IPS-NIHi7 (cell line): ENCODE measurements at regions not wholly inside any gene's neighbourhood (a gene's known extent, or its start where the extent isn't known, plus 50 kb on each side); places are given as distances from the start of the nearest gene placed in this dataset.
"Not testable (repeated sequence)": the region's sequence is repeated elsewhere in the genome, so short reads cannot be mapped to it uniquely, and the experiment has no call there.

ENCODE experiments used
- DNase-seq: peaks from one replicate; pipeline ENCODE4 v3.0.0; 2012; ENCODE audit warnings: mixed read lengths; ENCODE audit errors: extremely low spot score

GRCh38 chr4:49227941-49228340 lies 241.9 kb downstream of the CWH43 start:
- not testable (repeated sequence) for DNase-seq

- DNase-seq, result not testable (repeated sequence)
These were observed 243.2 kb downstream of the CWH43 start for GRCh38 chr4:49229243-49229642.

GRCh38 chr4:49229713-49230112 lies 243.6 kb downstream of the CWH43 start:
- not testable (repeated sequence) for DNase-seq

GRCh38 chr4:49233346-49233745 lies 247.3 kb downstream of the CWH43 start:
- DNase-seq, result not testable (repeated sequence)

- not testable (repeated sequence) for DNase-seq
These were observed 247.7 kb downstream of the CWH43 start for GRCh38 chr4:49233749-49234148.

GRCh38 chr4:49234382-49234781 lies 248.3 kb downstream of the CWH43 start:
- DNase-seq, result not testable (repeated sequence)

GRCh38 chr4:49235413-49236160 lies 249.5 kb downstream of the CWH43 start:
- DNase-seq, result not testable (repeated sequence)

- DNase-seq, result not testable (repeated sequence)
These were observed 250.4 kb downstream of the CWH43 start for GRCh38 chr4:49236474-49236873.

DNA sequence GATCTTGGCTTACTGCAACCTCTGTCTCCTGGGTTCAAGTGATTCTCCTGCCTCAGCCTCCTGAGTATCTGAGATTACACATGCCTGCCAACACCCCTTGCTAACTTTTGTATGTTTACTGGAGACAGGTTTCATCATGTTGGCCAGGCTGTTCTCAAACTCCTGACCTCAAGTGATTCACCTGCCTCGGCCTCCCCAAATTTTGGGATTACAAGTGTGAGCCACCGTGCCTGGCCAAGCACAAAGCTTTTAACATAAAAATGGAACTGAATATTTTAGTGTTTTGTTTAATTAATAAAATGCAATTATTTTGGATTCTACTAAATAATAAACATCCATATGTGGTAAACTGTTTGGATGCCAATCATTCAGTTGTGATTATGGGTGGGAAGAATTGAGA lies 255.2 kb downstream of the CWH43 start:
- DNase-seq, result not testable (repeated sequence)

DNA sequence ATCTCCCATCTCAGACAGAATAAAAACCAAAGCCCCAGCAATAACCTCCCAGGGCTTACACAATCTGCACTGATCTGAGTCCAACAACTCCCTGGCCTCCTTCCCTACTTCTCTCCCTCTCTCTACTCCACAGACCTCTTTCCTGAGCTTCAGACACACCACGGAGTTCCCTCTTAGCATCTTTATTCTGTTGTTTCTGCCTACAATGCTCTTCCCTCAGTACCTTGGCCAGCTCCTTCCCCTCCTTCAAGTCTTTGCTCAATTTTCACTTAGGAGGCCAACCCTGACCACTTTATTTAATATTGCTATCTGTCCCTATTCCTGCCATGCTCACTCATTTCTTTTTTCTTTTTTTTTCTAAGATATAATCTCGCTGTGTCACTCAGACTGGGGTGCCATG lies 276.7 kb downstream of the CWH43 start:
- not testable (repeated sequence) for DNase-seq

DNA sequence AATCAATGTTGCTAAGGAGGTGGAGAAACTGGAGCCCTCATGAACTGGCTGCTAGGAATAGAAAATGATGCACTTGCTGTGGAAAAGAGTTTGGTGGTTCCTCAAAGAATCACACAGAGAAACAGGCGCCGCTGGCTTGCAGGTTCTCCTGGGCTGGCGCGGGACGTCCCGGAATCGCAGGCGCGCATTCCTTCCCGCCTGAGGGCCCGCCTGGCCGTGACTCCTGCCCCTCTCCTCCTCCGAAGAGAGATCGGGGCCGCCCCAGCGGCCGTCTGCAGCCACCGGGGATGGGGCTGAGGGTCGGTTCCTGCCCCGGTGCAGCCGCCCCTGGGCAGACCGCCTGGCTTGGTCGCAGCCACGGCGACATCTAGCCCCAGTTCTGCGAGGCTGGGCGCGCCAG lies 284.4 kb downstream of the CWH43 start:
- DNase-seq, result not testable (repeated sequence)

DNA sequence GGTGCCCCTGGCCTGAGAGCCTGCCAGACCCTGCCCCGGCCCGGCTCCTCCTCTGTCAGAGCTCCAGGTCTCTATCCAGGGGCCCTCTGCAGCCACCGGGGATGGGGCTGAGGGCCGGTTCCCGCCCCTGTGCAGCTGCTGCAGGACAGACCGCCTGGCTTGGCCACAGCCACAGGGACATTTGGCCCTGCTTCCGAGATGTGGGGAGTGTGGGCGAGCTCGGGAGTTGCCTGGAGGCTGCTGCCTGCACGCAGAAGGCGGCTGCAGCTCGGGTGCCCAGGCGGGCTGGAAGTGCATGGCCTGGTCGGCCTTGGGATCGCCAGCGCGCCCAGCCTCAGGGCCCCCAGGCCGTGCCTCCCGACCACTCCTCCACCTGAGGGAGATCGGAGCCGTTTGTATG lies 284.8 kb downstream of the CWH43 start:
- not testable (repeated sequence) for DNase-seq

DNA sequence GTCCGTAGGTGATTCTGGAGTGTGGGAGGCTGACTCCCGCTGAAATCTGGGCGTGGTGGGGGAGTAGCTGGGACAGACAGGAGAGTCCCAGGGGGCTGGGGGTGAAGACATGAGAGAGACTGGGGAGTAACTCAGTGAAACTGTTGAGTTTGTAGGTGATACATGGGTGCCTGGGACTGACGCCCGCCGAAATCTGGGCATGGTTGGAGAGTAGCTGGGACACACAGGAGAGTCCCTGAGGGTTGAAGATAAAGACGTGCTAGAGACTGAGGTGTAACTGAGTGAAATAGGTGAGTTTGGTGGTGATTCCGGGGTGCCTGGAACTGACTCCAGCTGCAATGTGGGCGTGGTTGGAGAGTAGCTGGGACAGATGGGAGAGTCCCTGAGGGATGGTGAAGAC lies 299.8 kb downstream of the CWH43 start:
- DNase-seq, result not testable (repeated sequence)

DNA sequence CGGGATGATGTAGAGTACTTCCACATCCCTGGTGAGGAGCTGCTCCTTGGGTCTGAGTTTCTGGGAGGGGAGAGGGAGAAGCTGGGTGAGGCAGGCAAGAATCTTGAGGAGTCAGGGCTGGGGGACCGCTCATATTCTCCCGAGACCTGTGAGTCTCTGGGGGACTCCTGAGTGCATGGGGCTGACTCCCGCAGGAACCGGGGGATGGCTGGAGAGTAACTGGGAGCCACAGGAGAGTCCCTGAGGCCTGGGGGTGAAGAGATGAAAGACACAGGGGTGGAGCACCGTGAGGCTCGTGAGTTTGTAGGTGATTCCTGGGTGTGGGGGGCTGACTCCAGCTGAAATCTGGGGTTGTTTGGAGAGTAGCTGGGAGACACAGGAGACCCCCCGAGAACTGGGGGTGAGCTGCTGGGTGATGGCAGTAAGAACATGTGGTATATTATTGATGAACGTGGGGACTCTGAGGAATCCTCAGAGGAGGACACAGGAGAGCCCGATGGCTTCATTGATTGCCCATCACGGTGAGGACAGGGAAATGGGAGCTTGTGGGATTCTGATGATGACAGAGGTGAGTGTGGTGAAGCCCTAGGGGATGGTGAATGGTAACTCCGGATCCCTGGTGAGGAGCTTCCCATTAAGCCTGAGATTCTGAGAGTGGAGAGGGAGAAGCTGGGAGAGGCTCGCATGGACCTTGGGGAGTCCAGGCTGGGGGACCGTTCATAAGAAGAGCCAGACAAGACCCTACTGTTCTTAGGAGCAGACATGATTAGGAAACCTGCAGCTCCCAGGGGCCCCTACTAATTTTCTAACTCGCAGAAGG lies 301.1 kb downstream of the CWH43 start:
- not testable (repeated sequence) for DNase-seq

DNA sequence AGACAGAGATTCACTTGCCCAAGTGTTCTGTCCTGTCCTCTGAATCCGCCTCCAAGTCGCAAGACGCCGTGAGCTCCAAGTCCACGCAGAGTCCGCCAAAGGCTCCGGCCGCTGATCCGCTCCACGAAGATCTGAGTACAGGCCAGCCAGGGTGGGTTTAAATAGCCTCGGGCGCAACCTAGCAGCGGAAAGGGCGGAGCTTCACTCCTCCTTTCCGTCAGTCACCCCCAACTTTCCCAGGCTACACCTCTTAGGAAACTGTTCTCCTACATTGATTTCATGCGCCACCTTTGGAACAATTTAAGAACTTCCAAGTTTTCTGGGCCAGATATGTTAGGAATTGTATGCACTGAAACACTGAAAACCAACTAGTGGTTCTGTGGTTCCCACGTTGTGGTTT lies 301.8 kb downstream of the CWH43 start:
- DNase-seq, result peak; percentile 51

DNA sequence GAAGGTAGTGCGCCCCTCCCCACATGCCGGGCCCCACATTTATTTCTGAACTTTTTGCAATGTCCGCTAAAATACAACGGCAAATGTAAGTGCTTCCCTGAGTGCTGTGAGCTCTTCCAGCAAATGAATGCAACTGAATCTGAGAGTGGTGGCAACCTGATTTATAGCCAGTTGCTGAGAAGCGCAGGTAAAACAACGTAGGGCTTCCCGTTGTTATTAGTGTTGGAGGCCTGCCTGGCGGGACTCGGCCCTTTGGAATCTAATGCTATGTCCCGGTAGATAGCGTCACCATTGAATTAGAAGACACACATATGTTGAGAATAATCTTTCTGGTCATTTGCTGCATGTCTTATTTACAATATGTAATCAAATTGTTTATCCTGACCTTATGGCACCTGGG lies 302.7 kb downstream of the CWH43 start:
- DNase-seq, result peak; percentile 43

DNA sequence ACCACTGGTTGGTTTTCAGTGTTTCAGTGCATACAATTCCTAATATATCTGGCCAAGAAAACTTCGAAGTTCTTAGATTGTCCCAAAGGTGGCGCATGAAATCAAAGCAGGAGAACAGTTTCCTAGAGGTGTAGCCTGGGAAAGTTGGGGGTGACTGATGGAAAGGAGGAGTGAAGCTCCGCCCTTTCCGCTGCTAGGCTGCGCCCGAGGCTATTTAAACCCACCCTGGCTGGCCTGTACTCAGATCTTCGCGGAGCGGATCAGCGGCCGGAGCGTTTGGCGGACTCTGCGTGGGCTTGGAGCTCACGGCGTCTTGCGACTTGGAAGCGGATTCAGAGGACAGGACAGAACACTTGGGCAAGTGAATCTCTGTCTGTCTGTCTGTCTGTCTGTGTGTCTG lies 328.7 kb downstream of the CWH43 start:
- DNase-seq, result not testable (repeated sequence)

DNA sequence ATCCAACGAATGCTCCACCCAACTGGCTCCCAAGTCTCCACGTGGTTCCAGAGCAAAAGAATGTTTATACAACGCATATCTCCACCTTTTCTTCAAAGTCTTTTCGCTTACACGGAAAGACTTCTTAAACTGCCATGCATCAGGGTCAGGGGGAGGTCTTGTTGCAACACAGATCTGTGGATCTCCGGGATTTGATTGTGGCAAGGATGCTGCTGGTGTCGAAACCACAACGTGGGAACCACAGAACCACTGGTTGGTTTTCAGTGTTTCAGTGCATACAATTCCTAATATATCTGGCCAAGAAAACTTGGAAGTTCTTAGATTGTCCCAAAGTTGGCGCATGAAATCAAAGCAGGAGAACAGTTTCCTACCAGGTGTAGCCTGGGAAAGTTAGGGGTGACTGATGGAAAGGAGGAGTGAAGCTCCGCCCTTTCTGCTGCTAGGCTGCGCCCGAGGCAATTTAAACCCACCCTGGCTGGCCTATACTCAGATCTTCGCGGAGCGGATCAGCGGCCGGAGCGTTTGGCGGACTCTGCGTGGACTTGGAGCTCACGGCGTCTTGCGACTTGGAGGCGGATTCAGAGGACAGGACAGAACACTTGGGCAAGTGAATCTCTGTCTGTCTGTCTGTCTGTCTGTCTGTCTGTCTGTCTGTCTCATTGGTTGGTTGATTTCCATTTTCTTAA lies 334.8 kb downstream of the CWH43 start:
- DNase-seq, result not testable (repeated sequence)

DNA sequence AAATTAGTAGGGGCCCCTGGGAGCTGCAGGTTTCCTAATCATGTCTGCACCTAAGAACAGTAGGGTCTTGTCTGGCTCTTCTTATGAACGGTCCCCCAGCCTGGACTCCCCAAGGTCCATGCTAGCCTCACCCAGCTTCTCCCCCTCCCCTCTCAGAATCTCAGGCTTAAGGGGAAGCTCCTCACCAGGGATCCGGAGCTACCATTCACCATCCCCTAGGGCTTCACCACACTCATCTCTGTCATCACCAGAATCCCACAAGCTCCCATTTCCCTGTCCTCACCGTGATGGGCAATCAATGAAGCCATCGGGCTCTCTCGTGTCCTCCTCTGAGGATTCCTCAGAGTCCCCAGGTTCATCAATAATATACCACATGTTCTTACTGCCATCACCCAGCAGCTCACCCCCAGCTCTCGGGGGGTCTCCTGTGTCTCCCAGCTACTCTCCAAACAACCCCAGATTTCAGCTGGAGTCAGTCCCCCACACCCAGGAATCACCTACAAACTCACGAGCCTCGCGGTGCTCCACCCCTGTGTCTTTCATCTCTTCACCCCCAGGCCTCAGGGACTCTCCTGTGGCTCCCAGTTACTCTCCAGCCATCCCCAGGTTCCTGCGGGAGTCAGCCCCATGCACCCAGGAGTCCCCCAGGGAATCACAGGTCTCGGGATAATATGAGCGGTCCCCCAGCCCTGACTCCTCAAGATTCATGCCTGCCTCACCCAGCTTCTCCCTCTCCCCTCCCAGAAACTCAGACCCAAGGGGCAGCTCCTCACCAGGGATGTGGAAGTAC lies 335.6 kb downstream of the CWH43 start:
- not testable (repeated sequence) for DNase-seq

DNA sequence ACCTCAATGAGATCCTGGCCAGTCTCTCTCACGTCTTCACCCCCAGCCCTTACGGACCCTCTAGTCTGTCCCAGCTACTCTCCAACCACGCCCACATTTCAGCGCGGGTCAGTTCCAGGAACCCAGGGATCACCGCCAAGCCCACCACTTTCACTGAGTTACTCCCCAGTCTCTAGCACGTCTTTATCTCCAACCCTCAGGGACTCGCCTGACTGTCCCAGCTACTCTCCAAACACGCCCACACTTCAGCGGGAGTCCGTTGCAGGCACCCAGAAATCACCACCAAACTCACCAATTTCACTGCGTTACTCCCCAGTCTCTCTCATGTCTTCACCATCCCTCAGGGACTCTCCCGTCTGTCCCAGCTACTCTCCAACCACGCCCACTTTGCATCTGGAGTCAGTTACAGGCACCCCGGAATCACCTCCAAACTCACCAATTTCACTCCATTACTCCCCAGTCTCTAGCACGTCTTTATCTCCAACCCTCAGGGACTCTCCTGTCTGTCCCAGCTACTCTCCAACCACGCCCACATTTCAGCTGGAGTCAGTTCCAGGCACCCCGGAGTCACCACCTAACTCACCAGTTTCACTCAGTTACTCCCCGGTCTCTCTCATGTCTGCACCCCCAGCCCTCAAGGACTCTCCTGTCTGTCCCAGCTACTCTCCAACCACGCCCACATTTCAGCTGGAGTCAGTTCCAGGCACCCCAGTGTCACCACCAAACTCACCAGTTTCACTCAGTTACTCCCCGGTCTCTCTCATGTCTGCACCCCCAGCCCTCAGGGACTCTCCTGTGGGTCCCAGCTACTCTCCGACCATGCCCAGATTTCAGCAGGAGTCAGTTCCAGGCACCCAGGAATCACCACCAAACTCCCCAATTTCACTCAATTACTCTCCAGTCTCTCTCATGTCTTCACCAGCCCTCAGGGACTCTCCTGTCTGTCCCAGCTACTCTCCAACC lies 336.8 kb downstream of the CWH43 start:
- DNase-seq, result not testable (repeated sequence)
